HepG2 (cell line): ENCODE measurements at regions not wholly inside any gene's neighbourhood (a gene's known extent, or its start where the extent isn't known, plus 50 kb on each side); places are given as distances from the start of the nearest gene placed in this dataset.
"Not testable (repeated sequence)": the region's sequence is repeated elsewhere in the genome, so short reads cannot be mapped to it uniquely, and the experiment has no call there.

ENCODE experiments used
- ATAC-seq: fragments of 200-7000 bp; cut with Tn5 transposase; 3 replicates; pipeline ENCODE4 v1.9.1; 2020; ENCODE audit warnings: mild to moderate bottlenecking, moderate library complexity
- BruUV-seq: library from RNA; stranded (reverse); fragments of 400-500 nt; replicated peaks from 2 replicates; lab custom pipeline; 2021; lab: Mats Ljungman, UMichigan
- CTCF ChIA-PET: fragments of 300-600 bp; formaldehyde crosslinking; extraction: SDS; loops from one replicate; lab custom pipeline; 2021; ENCODE audit warnings: low total read pairs, inconsistent platforms, low intra/inter-chr PET ratio; lab: Yijun Ruan, JAX
- POLR2A ChIA-PET: fragments of 350-600 bp; sonication (Branson Sonifier 250); formaldehyde crosslinking; loops from one replicate; lab custom pipeline; 2020; ENCODE audit warnings: antibody characterized with exemption, inconsistent platforms; lab: Yijun Ruan, JAX
- DNase-seq: peaks from one replicate; pipeline ENCODE4 v3.0.0-alpha.2; 2015; ENCODE audit warnings: low spot score
- FAIRE-seq: peaks from 3 replicates; lab custom pipeline; 2011; peaks lifted over from hg19 to GRCh38; lab: Jason Lieb, UNC
- H2AFZ ChIP-seq: one replicate; pipeline ENCODE4 v1.6.1; 2011; ENCODE audit warnings: low read length, inconsistent platforms
- H3K27ac ChIP-seq: fragments of 300-600 bp; 3 replicates; pipeline ENCODE4 v1.8.0; 2011; ENCODE audit warnings: mixed run types, mild to moderate bottlenecking, mixed read lengths, low read length, inconsistent platforms; ENCODE audit not compliant: insufficient read depth; ENCODE audit errors: extremely low read length
- H3K27me3 ChIP-seq, 2 experiments: fragments of 200-600 bp in 1 of 2; 2 replicates in 1 of 2; 3 replicates in 1 of 2; pipeline versions ENCODE4 v1.6.0 to v1.8.0; 2011; ENCODE audit warnings: low read length in 2 of 2, mild to moderate bottlenecking in 2 of 2, moderate library complexity in 2 of 2, inconsistent platforms in 1 of 2; ENCODE audit not compliant: insufficient read depth in 2 of 2, control insufficient read depth in 1 of 2
- H3K36me3 ChIP-seq, 2 experiments: fragments of 200-600 bp in 1 of 2; replicated peaks in 1 of 2; 2 replicates in 1 of 2; 3 replicates in 1 of 2; pipeline versions ENCODE4 v1.5.1 to v1.8.0; 2011; ENCODE audit warnings: low read length in 2 of 2, inconsistent platforms in 1 of 2; ENCODE audit not compliant: insufficient read depth in 2 of 2, control insufficient read depth in 1 of 2
- H3K4me1 ChIP-seq: 2 replicates; pipeline ENCODE4 v1.5.1; 2012; ENCODE audit warnings: low read length, inconsistent platforms; ENCODE audit not compliant: insufficient read depth
- H3K4me2 ChIP-seq: 2 replicates; pipeline ENCODE4 v1.6.0; 2011; ENCODE audit warnings: low read depth, low read length, inconsistent platforms
- H3K4me3 ChIP-seq, 3 experiments: fragments of 200-600 bp in 1 of 3; sonication (generic), shearing (Covaris generic) in 1 of 3; replicated peaks in 1 of 3; 2 replicates each; pipeline ENCODE4 v1.5.1; 2011 to 2016; ENCODE audit warnings: low read length in 3 of 3, inconsistent platforms in 2 of 3, low read depth in 2 of 3, mild to moderate bottlenecking in 2 of 3, control low read depth in 1 of 3, mixed read lengths in 1 of 3; ENCODE audit not compliant: insufficient read depth in 1 of 3
- H3K79me2 ChIP-seq: one replicate; pipeline ENCODE4 v1.6.1; 2011; ENCODE audit warnings: low read length, inconsistent platforms; ENCODE audit not compliant: insufficient read depth
- H3K9ac ChIP-seq: 2 replicates; pipeline ENCODE4 v1.6.0; 2011; ENCODE audit warnings: mild to moderate bottlenecking, low read depth, low read length, inconsistent platforms; ENCODE audit not compliant: insufficient read depth
- H3K9me3 ChIP-seq: 2 replicates; pipeline ENCODE4 v1.5.1; 2012; ENCODE audit warnings: mild to moderate bottlenecking, low read length
- H4K20me1 ChIP-seq: 2 replicates; pipeline ENCODE4 v1.6.0; 2011; ENCODE audit warnings: inconsistent platforms, mild to moderate bottlenecking, low read length, moderate library complexity; ENCODE audit not compliant: insufficient read depth
- FOXO1 ChIP-seq: sonication (generic); formaldehyde crosslinking; IDR thresholded peaks from 2 replicates; pipeline ENCODE4 v1.4.0; 2020; ENCODE audit warnings: missing genetic modification reagents
- PATZ1 ChIP-seq: sonication (generic); formaldehyde crosslinking; IDR thresholded peaks from 2 replicates; pipeline ENCODE4 v1.4.0; 2020; ENCODE audit warnings: missing genetic modification reagents
- ZBTB21 ChIP-seq: sonication (generic); formaldehyde crosslinking; IDR thresholded peaks from 2 replicates; pipeline ENCODE4 v1.4.0; 2020; ENCODE audit warnings: missing genetic modification reagents
- WGBS: methylation state at CpG from one replicate; pipeline ENCODE4 v1.1.6; 2017; ENCODE audit warnings: low lambda C conversion rate; 5-methylcytosine and 5-hydroxymethylcytosine counted together
- in situ Hi-C: cut with HindIII; loops from 2 replicates; pipeline ENCODE4 v1.10.0; 2017; ENCODE audit warnings: low pct_unique_long_range_greater_than_20kb; ENCODE audit not compliant: extremely low pct_ligation_motif_present
- intact Hi-C: fragments of 100-400 bp; cut with micrococcal nuclease; formaldehyde crosslinking; loops from one replicate; pipeline ENCODE4 v1.10.0; 2022; ENCODE audit not compliant: unreplicated experiment

- TF ChIP-seq PATZ1 (CRISPR knock-in tag) = peak; percentile 58; the same call in 1 of the 2 replicates
- TF ChIP-seq FOXO1 (CRISPR knock-in tag) = peak; percentile 49; the same call in 1 of the 2 replicates
- peak; percentile 23; the same call in 1 of the 2 replicates for TF ChIP-seq ZBTB21 (CRISPR knock-in tag)
- TF ChIP-seq, all 625 proteins: peak for 95; not testable (repeated sequence) for 530
These were observed 96.3 kb upstream of the SAMD11 start (continued) for GRCh38 chr1:827211-828063.

- ATAC-seq, H2AFZ ChIP-seq, in situ Hi-C loops, H3K9ac ChIP-seq, H3K36me3 ChIP-seq, intact Hi-C loops, CTCF ChIA-PET, H4K20me1 ChIP-seq, H3K4me3 ChIP-seq, BruUV-seq, FAIRE-seq, H3K27ac ChIP-seq, POLR2A ChIA-PET, DNase-seq, H3K9me3 ChIP-seq, H3K27me3 ChIP-seq: not testable (repeated sequence)
- peaks cover 17% of the 10 kb centered on the region for H3K79me2 ChIP-seq
- peaks cover 45% of the 10 kb centered on the region for H3K4me1 ChIP-seq
- 82% methylated on average over 3 of the region's 3 CpGs for WGBS
- peak overlapping the region; percentile 49; the same call in 1 of the 2 replicates for H3K4me2 ChIP-seq
These were observed 94.4 kb upstream of the SAMD11 start for GRCh38 chr1:829324-829723.

GRCh38 chr1:829932-830331, 93.8 kb upstream of the SAMD11 start:
- H3K4me2 ChIP-seq = peak overlapping the region; percentile 45; the same call in 1 of the 2 replicates
- FAIRE-seq, in situ Hi-C loops, POLR2A ChIA-PET, CTCF ChIA-PET, H3K4me3 ChIP-seq, H3K9me3 ChIP-seq, H4K20me1 ChIP-seq, H3K9ac ChIP-seq, DNase-seq, H3K27me3 ChIP-seq, H3K27ac ChIP-seq, ATAC-seq, H2AFZ ChIP-seq, H3K36me3 ChIP-seq, BruUV-seq, intact Hi-C loops: not testable (repeated sequence)
- WGBS = 79% methylated on average over 5 of the region's 5 CpGs
- H3K4me1 ChIP-seq = peaks cover 42% of the 10 kb centered on the region
- peaks cover 17% of the 10 kb centered on the region for H3K79me2 ChIP-seq
